ENCODE measurements at regions not wholly inside any gene's neighbourhood (a gene's known extent, or its start where the extent isn't known, plus 50 kb on each side); places are given as distances from the start of the nearest gene placed in this dataset.

DNA sequence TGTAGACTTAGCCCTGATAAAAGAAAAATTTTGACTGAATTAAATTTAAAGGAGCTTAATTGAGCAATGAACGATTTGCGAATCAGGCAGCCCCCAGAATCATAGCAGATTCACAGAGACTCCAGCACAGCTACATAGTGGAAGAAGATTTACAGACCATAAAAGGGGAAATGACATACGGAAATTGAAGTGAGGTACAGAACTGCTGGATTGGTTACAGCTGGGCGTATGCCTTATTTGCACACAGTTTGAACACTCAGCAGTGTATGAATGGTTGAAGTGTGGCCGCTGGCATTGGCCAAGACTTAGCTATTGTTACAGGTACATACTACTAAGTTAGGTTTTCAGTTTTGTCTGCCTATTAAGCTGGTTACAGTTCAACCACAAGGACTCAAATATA, 433.5 kb upstream of the CELF2 start:
- H3K9ac ChIP-seq (ENCODE audit: low read length): no peak overlapping the region
- no peaks in the 10 kb centered on the region for H3K9me3 ChIP-seq (ENCODE audit: insufficient read depth, low read length)
- H3K4me3 ChIP-seq (ENCODE audit: insufficient read depth, low read length, poor library complexity, severe bottlenecking): no peak overlapping the region
- H3F3A ChIP-seq (ENCODE audit: insufficient read depth): no peaks in the 10 kb centered on the region
- TF ChIP-seq EZH2phosphoT487 (conservative IDR thresholded peaks at IDR 0.05; ENCODE audit: low read length): no peak
- TF ChIP-seq, protein P1, sequence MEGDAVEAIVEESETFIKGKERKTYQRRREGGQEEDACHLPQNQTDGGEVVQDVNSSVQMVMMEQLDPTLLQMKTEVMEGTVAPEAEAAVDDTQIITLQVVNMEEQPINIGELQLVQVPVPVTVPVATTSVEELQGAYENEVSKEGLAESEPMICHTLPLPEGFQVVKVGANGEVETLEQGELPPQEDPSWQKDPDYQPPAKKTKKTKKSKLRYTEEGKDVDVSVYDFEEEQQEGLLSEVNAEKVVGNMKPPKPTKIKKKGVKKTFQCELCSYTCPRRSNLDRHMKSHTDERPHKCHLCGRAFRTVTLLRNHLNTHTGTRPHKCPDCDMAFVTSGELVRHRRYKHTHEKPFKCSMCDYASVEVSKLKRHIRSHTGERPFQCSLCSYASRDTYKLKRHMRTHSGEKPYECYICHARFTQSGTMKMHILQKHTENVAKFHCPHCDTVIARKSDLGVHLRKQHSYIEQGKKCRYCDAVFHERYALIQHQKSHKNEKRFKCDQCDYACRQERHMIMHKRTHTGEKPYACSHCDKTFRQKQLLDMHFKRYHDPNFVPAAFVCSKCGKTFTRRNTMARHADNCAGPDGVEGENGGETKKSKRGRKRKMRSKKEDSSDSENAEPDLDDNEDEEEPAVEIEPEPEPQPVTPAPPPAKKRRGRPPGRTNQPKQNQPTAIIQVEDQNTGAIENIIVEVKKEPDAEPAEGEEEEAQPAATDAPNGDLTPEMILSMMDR (IDR thresholded peaks at IDR 0.05; ENCODE audit: insufficient read depth, low read length, poor library complexity, severe bottlenecking): no peak
- no peaks in the 10 kb centered on the region for H4K20me1 ChIP-seq (ENCODE audit: low read depth, low read length)
- no peaks in the 10 kb centered on the region for H3K9me2 ChIP-seq (replicated peaks; ENCODE audit: insufficient read depth, low read length)
- no peaks in the 10 kb centered on the region for H3K79me2 ChIP-seq (ENCODE audit: insufficient read depth, low read length)
- H3K36me3 ChIP-seq (ENCODE audit: low read length): no peaks in the 10 kb centered on the region
- no peak overlapping the region for H2AFZ ChIP-seq (ENCODE audit: low read depth, low read length, severe bottlenecking)
- H3K27me3 ChIP-seq (ENCODE audit: low read length): no peaks in the 10 kb centered on the region
- no peak overlapping the region for H3K4me2 ChIP-seq (ENCODE audit: low read depth, low read length, poor library complexity, severe bottlenecking)
- no peak overlapping the region for H3K27ac ChIP-seq (ENCODE audit: low read depth, low read length)

DNA sequence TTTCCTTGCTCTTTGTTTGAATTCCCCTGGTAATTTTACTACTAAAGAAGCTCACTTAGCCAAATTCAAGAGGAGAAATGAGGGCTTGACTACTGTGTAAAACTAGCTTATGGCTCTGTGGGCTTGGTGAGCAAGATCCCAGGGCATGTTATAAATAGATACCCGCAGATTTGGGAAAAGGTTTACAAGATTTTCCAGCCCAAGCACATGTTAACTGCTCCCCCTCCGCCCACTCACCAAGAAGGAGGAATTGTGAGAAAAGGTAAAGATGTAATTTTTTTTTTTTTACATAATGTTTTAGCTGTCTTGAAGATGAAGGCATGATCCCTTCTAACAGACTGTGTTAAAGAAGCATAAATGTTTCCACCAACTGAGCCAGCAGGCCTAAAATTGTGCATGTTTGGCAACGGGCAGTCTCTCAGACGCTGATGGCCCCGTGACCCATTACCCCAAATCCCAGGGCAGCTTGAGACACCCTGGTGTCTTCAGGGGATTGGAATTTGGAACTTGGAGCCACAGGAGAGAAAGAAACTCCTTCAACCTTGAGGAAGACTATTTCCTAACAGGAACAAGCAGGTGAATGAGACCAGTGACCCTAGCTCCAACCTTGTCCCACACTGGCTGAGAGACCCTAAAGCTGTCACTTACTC, 429.8 kb upstream of the CELF2 start:
- Histone ChIP-seq H4K20me1 (ENCODE audit: low read depth, low read length) (no peaks in the 10 kb centered on the region), H3K9me3 (ENCODE audit: insufficient read depth, low read length) (no peaks in the 10 kb centered on the region), H3K9me2 (replicated peaks; ENCODE audit: insufficient read depth, low read length) (no peaks in the 10 kb centered on the region), H3K9ac (ENCODE audit: low read length) (no peak overlapping the region), H3K4me2 (ENCODE audit: low read depth, low read length, poor library complexity, severe bottlenecking) (no peak overlapping the region), H3K27me3 (ENCODE audit: low read length) (no peaks in the 10 kb centered on the region), H3K27ac (ENCODE audit: low read depth, low read length) (no peak overlapping the region), H2AFZ (ENCODE audit: low read depth, low read length, severe bottlenecking) (no peak overlapping the region), H3K4me3 (ENCODE audit: insufficient read depth, low read length, poor library complexity, severe bottlenecking) (no peak overlapping the region), H3F3A (ENCODE audit: insufficient read depth) (no peaks in the 10 kb centered on the region), H3K36me3 (ENCODE audit: low read length) (no peaks in the 10 kb centered on the region), H3K79me2 (ENCODE audit: insufficient read depth, low read length) (no peaks in the 10 kb centered on the region)
- TF ChIP-seq EZH2phosphoT487 (conservative IDR thresholded peaks at IDR 0.05; ENCODE audit: low read length): no peak

DNA sequence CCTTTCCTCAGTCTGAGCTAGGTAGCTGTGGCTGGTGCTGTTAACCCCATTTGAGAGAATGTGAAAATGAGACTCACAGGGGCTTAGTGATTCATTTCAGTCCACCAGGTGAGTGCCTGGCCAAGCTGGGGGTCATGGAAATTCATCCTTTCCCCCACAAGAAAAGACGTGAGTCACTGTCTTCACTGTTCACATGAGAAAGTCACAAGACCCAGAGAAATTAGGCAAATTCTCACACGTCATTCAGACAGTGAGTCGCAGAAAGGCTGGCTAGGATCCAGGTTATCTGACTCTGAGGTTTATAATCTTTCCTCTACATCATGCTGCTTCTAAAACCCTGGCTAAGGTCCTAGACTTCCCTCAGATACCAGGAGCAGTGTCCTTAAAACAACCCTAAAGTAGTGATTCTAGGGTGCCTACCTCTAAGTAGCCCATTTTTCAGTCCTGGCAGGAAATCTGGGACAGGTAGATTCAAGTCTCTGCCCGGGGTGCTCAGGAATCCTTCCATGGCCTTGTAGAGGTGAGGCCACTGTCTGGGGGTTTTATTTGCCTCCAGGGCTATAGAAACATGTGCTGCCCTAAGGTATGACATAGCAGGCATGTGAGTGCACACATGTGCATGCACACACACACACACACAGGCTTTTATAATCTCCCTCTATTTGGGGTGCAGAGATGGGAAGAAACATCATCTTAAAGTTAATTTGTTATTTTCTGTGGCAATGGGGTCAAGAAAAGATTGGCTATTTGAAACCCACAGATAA, 427.9 kb upstream of the CELF2 start:
- H3F3A ChIP-seq (ENCODE audit: insufficient read depth): no peaks in the 10 kb centered on the region
- no peaks in the 10 kb centered on the region for H3K36me3 ChIP-seq (ENCODE audit: low read length)
- no peaks in the 10 kb centered on the region for H3K9me2 ChIP-seq (replicated peaks; ENCODE audit: insufficient read depth, low read length)
- H3K4me3 ChIP-seq (ENCODE audit: insufficient read depth, low read length, poor library complexity, severe bottlenecking): no peak overlapping the region
- no peak overlapping the region for H3K27ac ChIP-seq (ENCODE audit: low read depth, low read length)
- no peak overlapping the region for H3K4me2 ChIP-seq (ENCODE audit: low read depth, low read length, poor library complexity, severe bottlenecking)
- no peak overlapping the region for H3K9ac ChIP-seq (ENCODE audit: low read length)
- H4K20me1 ChIP-seq (ENCODE audit: low read depth, low read length): no peaks in the 10 kb centered on the region
- H3K79me2 ChIP-seq (ENCODE audit: insufficient read depth, low read length): no peaks in the 10 kb centered on the region
- no peak overlapping the region for H2AFZ ChIP-seq (ENCODE audit: low read depth, low read length, severe bottlenecking)
- TF ChIP-seq EZH2phosphoT487 (conservative IDR thresholded peaks at IDR 0.05; ENCODE audit: low read length): no peak
- H3K27me3 ChIP-seq (ENCODE audit: low read length): no peaks in the 10 kb centered on the region
- no peaks in the 10 kb centered on the region for H3K9me3 ChIP-seq (ENCODE audit: insufficient read depth, low read length)

DNA sequence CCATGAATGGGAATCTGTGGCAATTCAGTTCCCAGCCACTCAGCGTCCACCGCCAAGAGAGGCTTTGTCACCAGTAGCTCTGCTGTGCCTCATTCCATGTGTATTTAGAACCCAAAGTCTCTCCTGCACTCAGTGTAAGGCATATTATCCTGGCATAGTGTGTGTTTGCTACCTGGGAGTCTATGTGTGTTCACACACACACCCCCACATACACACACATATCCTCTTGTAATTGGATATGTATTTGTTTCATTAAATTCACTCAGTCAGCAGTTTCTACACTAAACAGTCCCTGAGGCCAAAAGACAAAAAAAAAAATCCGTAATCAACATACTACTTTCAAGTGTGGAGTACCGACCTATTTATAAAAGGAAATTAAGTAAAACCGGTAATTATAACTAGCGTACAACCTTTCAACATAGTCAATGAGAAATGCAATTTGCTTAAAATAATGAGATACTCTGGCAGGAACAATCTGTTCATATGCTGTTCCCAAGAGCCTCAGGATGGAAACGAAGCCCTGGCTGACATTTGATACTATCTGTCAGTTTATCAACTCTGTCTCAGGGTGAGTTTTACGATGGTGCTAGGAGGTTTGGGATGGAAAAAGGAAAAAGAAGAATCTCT, 425.8 kb upstream of the CELF2 start:
- Histone ChIP-seq H3K79me2 (ENCODE audit: insufficient read depth, low read length) (no peaks in the 10 kb centered on the region), H3K9ac (ENCODE audit: low read length) (no peak overlapping the region), H3K9me2 (replicated peaks; ENCODE audit: insufficient read depth, low read length) (no peaks in the 10 kb centered on the region), H3K36me3 (ENCODE audit: low read length) (no peaks in the 10 kb centered on the region), H3F3A (ENCODE audit: insufficient read depth) (no peaks in the 10 kb centered on the region), H3K4me3 (ENCODE audit: insufficient read depth, low read length, poor library complexity, severe bottlenecking) (no peak overlapping the region), H4K20me1 (ENCODE audit: low read depth, low read length) (no peaks in the 10 kb centered on the region), H2AFZ (ENCODE audit: low read depth, low read length, severe bottlenecking) (no peak overlapping the region), H3K4me2 (ENCODE audit: low read depth, low read length, poor library complexity, severe bottlenecking) (no peak overlapping the region), H3K27ac (ENCODE audit: low read depth, low read length) (no peak overlapping the region), H3K27me3 (ENCODE audit: low read length) (no peaks in the 10 kb centered on the region), H3K9me3 (ENCODE audit: insufficient read depth, low read length) (no peaks in the 10 kb centered on the region)
- TF ChIP-seq EZH2phosphoT487 (conservative IDR thresholded peaks at IDR 0.05; ENCODE audit: low read length): no peak
- TF ChIP-seq, protein P1 (IDR thresholded peaks at IDR 0.05; ENCODE audit: insufficient read depth, low read length, poor library complexity, severe bottlenecking): no peak
